ENCODE measurements at regions not wholly inside any gene's neighbourhood (a gene's known extent, or its start where the extent isn't known, plus 50 kb on each side); places are given as distances from the start of the nearest gene placed in this dataset.

GRCh38 chr1:69485616-69486015, 82.1 kb upstream of the LRRC7 start:
- Histone ChIP-seq H3K27me3 (replicated peaks in 1 of 7) (no peaks in the 10 kb centered on the region), H3K27ac (no peak overlapping the region), H3K4me1 (no peaks in the 10 kb centered on the region), H3K9me3 (peaks cover 0 to 5% (median 0%) of the 10 kb centered on the region in 8 donors), H3K36me3 (no peaks in the 10 kb centered on the region), H3K4me3 (no peak overlapping the region)
- intact Hi-C loops (cut with DNase I; ENCODE audit: low total_unique reads): no loop called here
- no peak for DNase-seq
- TF ChIP-seq POLR2A (IDR thresholded peaks at IDR 0.05): no peak
- no peak for TF ChIP-seq POLR2AphosphoS5 (IDR thresholded peaks at IDR 0.05)
- TF ChIP-seq CTCF (IDR thresholded peaks at IDR 0.05 in 8 of 11, conservative IDR thresholded peaks at IDR 0.05 in 3 of 11): no peak
- WGBS, 5 donors: 80 to 95% (median 91%) methylated on average over 1 of the region's 1 CpG

- intact Hi-C loops (cut with DNase I; ENCODE audit: low total_unique reads): no loop called here
Measured at GRCh38 chr1:69491416-69491815, 76.3 kb upstream of the LRRC7 start.

GRCh38 chr1:69492286-69492685, 75.4 kb upstream of the LRRC7 start:
- Histone ChIP-seq H3K36me3 (no peaks in the 10 kb centered on the region), H3K27ac (no peak overlapping the region), H3K4me3 (no peak overlapping the region), H3K9me3 (peaks cover 0 to 5% (median 0%) of the 10 kb centered on the region in 8 donors), H3K4me1 (no peaks in the 10 kb centered on the region), H3K27me3 (replicated peaks in 1 of 7) (no peaks in the 10 kb centered on the region)
- DNase-seq: no peak
- TF ChIP-seq POLR2A (IDR thresholded peaks at IDR 0.05): no peak
- TF ChIP-seq CTCF (IDR thresholded peaks at IDR 0.05 in 8 of 11, conservative IDR thresholded peaks at IDR 0.05 in 3 of 11): no peak
- TF ChIP-seq POLR2AphosphoS5 (IDR thresholded peaks at IDR 0.05): no peak
- intact Hi-C loops (cut with DNase I; ENCODE audit: low total_unique reads): no loop called here
- WGBS, 5 donors: 72 to 88% (median 85%) methylated on average over 3 of the region's 3 CpGs

More at GRCh38 chr1:69491416-69491815, 76.3 kb upstream of the LRRC7 start:
- no peak for DNase-seq
- TF ChIP-seq CTCF (IDR thresholded peaks at IDR 0.05 in 8 of 11, conservative IDR thresholded peaks at IDR 0.05 in 3 of 11): no peak
- Histone ChIP-seq H3K4me3 (no peak overlapping the region), H3K9me3 (peaks cover 0 to 5% (median 0%) of the 10 kb centered on the region in 8 donors), H3K36me3 (no peaks in the 10 kb centered on the region), H3K27ac (no peak overlapping the region), H3K4me1 (no peaks in the 10 kb centered on the region), H3K27me3 (replicated peaks in 1 of 7) (no peaks in the 10 kb centered on the region)
- 67 to 85% (median 71%) methylated on average over 2 of the region's 2 CpGs for WGBS, 5 donors

- Histone ChIP-seq H3K9me3 (no peaks in the 10 kb centered on the region), H3K27ac (no peak overlapping the region), H3K4me3 (no peak overlapping the region), H3K4me1 (no peaks in the 10 kb centered on the region), H3K36me3 (no peaks in the 10 kb centered on the region), H3K27me3 (replicated peaks in 1 of 7) (no peaks in the 10 kb centered on the region)
- TF ChIP-seq POLR2A (IDR thresholded peaks at IDR 0.05): no peak
- TF ChIP-seq CTCF (IDR thresholded peaks at IDR 0.05 in 8 of 11, conservative IDR thresholded peaks at IDR 0.05 in 3 of 11): no peak
- TF ChIP-seq POLR2AphosphoS5 (IDR thresholded peaks at IDR 0.05): no peak
- intact Hi-C loops (cut with DNase I; ENCODE audit: low total_unique reads): no loop called here
- DNase-seq: no peak
Measured at GRCh38 chr1:69494221-69494620, 73.5 kb upstream of the LRRC7 start.
